Stimulated activated CD4-positive, alpha-beta T cell treated with anti-CD3 and anti-CD28 coated beads, TNF-alpha, amount 100 ng/mL, for 1 hour (primary cell): ENCODE measurements at regions not wholly inside any gene's neighbourhood (a gene's known extent, or its start where the extent isn't known, plus 50 kb on each side); places are given as distances from the start of the nearest gene placed in this dataset.

Experiments used
- DNase-seq, 3 donors: peaks; one replicate each; pipeline ENCODE4 v3.0.0-alpha.2; 2020; ENCODE audit warnings: low read depth in 3 of 3, low spot score in 1 of 3

- DNase-seq: no peak
Observed at GRCh38 chr11:129268371-129268770, 76.2 kb upstream of the ARHGAP32 start.

GRCh38 chr11:129267716-129268115 lies 75.6 kb upstream of the ARHGAP32 start:
- DNase-seq: no peak

- DNase-seq: no peak
Observed at GRCh38 chr11:129266536-129266935, 74.4 kb upstream of the ARHGAP32 start.

GRCh38 chr11:129265125-129265788 lies 73.1 kb upstream of the ARHGAP32 start:
- DNase-seq: no peak

GRCh38 chr11:129264114-129264513 lies 72.0 kb upstream of the ARHGAP32 start:
- no peak for DNase-seq

- no peak for DNase-seq
Observed at GRCh38 chr11:129260750-129261149, 68.6 kb upstream of the ARHGAP32 start.

GRCh38 chr11:129259931-129260348 lies 67.8 kb upstream of the ARHGAP32 start:
- no peak for DNase-seq

GRCh38 chr11:129258205-129258604 lies 66.1 kb upstream of the ARHGAP32 start:
- DNase-seq: no peak

GRCh38 chr11:129257512-129257911 lies 65.4 kb upstream of the ARHGAP32 start:
- DNase-seq: no peak

- no peak for DNase-seq
Observed at GRCh38 chr11:129252621-129253020, 60.5 kb upstream of the ARHGAP32 start.

- no peak for DNase-seq
Observed at GRCh38 chr11:129251067-129251466, 58.9 kb upstream of the ARHGAP32 start.

GRCh38 chr11:129249923-129250322 lies 57.8 kb upstream of the ARHGAP32 start:
- no peak for DNase-seq

- no peak for DNase-seq
Observed at GRCh38 chr11:129249351-129249750, 57.2 kb upstream of the ARHGAP32 start.

GRCh38 chr11:129248618-129249017 lies 56.5 kb upstream of the ARHGAP32 start:
- no peak for DNase-seq

GRCh38 chr11:129247135-129247534 lies 55.0 kb upstream of the ARHGAP32 start:
- DNase-seq: no peak

GRCh38 chr11:129242855-129243254 lies 50.7 kb upstream of the ARHGAP32 start:
- DNase-seq: no peak
